ENCODE measurements at regions not wholly inside any gene's neighbourhood (a gene's known extent, or its start where the extent isn't known, plus 50 kb on each side); places are given as distances from the start of the nearest gene placed in this dataset.
A peak's percentile ranks its signal among the peaks of the same experiment; 100 is the strongest.

DNA sequence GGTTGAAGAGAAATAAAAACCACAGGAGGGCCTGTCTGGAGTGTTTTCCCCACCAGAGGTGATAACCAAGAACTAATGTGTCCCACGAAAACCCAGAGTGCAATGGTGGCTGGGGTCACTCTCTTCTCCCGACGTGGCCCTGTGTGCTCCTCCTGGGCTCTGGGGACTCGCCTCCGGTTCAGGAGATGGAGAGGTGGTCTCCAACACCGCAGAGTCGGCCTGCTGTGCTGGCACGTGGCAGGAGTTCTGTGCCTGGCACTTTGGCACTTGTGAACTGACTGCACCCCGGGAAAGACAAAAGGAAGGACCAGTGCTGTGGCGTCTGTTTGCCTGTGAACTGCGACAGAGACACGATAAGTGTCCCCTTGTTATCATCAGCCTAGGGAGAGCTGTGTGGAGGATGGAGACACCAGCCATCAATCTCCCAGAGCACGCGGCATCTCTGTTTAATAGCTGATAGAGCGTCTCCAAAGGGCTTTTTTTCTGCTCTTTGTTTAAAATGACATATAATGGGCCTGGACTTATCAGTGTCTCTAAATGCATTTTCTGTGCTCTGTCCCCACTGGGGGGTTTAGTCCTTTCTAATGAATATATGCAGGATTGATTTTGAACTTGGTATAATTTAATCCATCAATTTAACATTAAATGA, 98.3 kb downstream of the MRPL36 start:
- Histone ChIP-seq H3K27ac (no peak overlapping the region), H3K27me3 (replicated peaks in 1 of 7) (peaks cover 0 to 76% (median 0%) of the 10 kb centered on the region in 7 donors), H3K4me1 (no peaks in the 10 kb centered on the region), H3K36me3 (no peaks in the 10 kb centered on the region), H3K4me3 (no peak overlapping the region), H3K9me3 (no peaks in the 10 kb centered on the region)
- intact Hi-C loops (cut with DNase I; ENCODE audit: low total_unique reads): no loop called here
- no peak for DNase-seq
- WGBS, 5 donors: 74 to 82% (median 81%) methylated on average over 14 to 15 of the region's 15 CpGs
- TF ChIP-seq, protein P1, sequence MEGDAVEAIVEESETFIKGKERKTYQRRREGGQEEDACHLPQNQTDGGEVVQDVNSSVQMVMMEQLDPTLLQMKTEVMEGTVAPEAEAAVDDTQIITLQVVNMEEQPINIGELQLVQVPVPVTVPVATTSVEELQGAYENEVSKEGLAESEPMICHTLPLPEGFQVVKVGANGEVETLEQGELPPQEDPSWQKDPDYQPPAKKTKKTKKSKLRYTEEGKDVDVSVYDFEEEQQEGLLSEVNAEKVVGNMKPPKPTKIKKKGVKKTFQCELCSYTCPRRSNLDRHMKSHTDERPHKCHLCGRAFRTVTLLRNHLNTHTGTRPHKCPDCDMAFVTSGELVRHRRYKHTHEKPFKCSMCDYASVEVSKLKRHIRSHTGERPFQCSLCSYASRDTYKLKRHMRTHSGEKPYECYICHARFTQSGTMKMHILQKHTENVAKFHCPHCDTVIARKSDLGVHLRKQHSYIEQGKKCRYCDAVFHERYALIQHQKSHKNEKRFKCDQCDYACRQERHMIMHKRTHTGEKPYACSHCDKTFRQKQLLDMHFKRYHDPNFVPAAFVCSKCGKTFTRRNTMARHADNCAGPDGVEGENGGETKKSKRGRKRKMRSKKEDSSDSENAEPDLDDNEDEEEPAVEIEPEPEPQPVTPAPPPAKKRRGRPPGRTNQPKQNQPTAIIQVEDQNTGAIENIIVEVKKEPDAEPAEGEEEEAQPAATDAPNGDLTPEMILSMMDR (IDR thresholded peaks at IDR 0.05 in 8 of 11, conservative IDR thresholded peaks at IDR 0.05 in 3 of 11): no peak
- TF ChIP-seq POLR2A (IDR thresholded peaks at IDR 0.05): no peak
- no peak for TF ChIP-seq POLR2AphosphoS5 (IDR thresholded peaks at IDR 0.05)

DNA sequence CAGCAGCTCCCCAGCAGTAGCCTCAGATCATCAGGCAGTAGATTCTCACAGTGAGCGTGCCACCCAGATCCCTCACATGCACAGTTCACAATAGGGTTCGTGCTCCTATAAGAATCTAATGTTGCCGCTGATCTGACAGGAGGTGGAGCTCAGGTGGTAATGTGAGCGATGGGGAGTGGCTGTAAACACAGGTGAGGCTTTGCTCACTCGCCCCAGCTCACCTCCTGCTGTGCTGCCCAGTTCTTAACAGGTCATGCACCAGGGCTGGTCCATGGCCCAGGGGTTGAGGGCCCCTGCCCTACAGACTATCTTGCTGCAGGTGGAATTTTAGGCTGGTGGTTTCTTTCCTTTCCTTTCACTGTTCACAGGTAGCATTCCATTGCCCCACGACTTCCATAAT, 100.2 kb downstream of the MRPL36 start:
- 72 to 85% (median 78%) methylated on average over 6 of the region's 6 CpGs for WGBS, 5 donors
- H3K36me3 ChIP-seq: no peaks in the 10 kb centered on the region
- no peak for DNase-seq
- H3K4me3 ChIP-seq: no peak overlapping the region
- H3K27me3 ChIP-seq (replicated peaks in 1 of 7): peaks cover 0 to 63% (median 0%) of the 10 kb centered on the region in 7 donors
- no peak overlapping the region for H3K27ac ChIP-seq
- no peaks in the 10 kb centered on the region for H3K4me1 ChIP-seq
- intact Hi-C loops (cut with DNase I; ENCODE audit: low total_unique reads): no loop called here
- no peak for TF ChIP-seq POLR2A (IDR thresholded peaks at IDR 0.05)
- TF ChIP-seq, protein P1 (IDR thresholded peaks at IDR 0.05 in 8 of 11, conservative IDR thresholded peaks at IDR 0.05 in 3 of 11): no peak
- no peak for TF ChIP-seq POLR2AphosphoS5 (IDR thresholded peaks at IDR 0.05)
- no peaks in the 10 kb centered on the region for H3K9me3 ChIP-seq

DNA sequence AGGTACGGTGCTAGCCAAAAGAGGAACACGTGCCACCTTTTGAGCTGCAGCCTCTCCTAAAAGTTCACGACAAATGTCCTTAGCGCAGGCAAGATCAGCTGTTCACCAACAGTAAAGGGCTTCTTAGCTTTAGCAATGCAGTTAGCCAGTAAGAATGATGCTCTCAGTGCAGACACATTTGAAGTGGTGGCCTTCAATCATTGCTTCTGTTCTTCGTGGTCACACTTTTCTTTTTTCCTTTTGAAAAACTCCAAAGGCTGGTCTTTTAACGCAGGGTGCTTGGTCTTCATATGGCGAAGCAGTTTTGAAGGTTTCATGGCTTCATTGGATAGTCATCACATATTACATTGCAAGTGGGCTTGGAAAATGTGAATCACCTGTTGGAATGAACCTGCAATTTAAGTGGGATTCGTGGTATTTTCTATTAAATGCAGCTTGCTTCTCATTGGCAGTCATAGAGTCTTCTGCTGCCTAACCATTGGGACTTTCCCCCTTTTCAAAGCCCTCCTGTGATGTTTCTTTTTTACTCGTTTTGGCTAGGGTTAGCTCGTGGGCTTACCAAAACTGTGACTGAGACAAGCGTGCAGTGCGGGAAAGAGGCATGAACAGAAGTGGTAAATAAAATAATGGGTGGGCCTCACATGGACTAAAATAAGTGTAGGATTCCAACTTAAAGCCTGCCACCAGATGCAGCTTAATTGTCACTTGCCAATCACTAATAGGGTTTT, 100.9 kb downstream of the MRPL36 start:
- Histone ChIP-seq H3K4me1 (no peaks in the 10 kb centered on the region), H3K36me3 (no peaks in the 10 kb centered on the region), H3K27ac (no peak overlapping the region), H3K27me3 (replicated peaks in 1 of 7) (peaks cover 0 to 61% (median 0%) of the 10 kb centered on the region in 7 donors), H3K9me3 (no peaks in the 10 kb centered on the region), H3K4me3 (no peak overlapping the region)
- 69 to 74% (median 71%) methylated on average over 12 of the region's 12 CpGs for WGBS, 5 donors
- no peak for DNase-seq
- TF ChIP-seq, protein P1 (IDR thresholded peaks at IDR 0.05 in 8 of 11, conservative IDR thresholded peaks at IDR 0.05 in 3 of 11): no peak
- TF ChIP-seq POLR2AphosphoS5 (IDR thresholded peaks at IDR 0.05): no peak
- TF ChIP-seq POLR2A (IDR thresholded peaks at IDR 0.05): no peak
- intact Hi-C loops (cut with DNase I; ENCODE audit: low total_unique reads): no loop called here

DNA sequence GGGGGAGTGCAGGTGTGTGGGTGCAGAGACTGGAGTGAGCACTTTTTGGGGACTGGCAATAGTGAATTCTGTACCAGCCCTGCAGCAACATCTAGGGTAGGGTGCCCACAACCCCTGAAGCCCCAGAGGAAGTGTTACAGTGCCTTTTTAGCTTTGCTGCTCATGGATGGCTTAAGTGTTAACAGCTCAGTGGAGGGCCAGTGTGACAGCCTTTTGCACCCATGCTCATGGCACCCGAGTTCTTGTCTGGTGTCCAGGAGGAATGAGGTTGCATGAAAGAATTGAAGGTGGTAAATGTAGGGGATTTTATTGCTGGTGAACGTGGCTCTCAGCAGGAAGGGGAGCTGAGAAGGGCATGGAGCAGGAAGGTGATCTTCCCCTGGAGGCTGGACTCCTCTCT, 107.3 kb downstream of the MRPL36 start:
- Histone ChIP-seq H3K4me3 (no peak overlapping the region), H3K9me3 (peaks cover 0 to 20% (median 10%) of the 10 kb centered on the region in 8 donors), H3K36me3 (no peaks in the 10 kb centered on the region), H3K27me3 (replicated peaks in 1 of 7) (peaks cover 0 to 27% (median 0%) of the 10 kb centered on the region in 7 donors), H3K27ac (no peak overlapping the region), H3K4me1 (no peaks in the 10 kb centered on the region)
- intact Hi-C loops (cut with DNase I; ENCODE audit: low total_unique reads): no loop called here
- WGBS, 5 donors: 45 to 65% (median 56%) methylated on average over 2 of the region's 2 CpGs
- no peak for TF ChIP-seq POLR2AphosphoS5 (IDR thresholded peaks at IDR 0.05)
- TF ChIP-seq POLR2A (IDR thresholded peaks at IDR 0.05): no peak
- TF ChIP-seq, protein P1 (IDR thresholded peaks at IDR 0.05 in 8 of 11, conservative IDR thresholded peaks at IDR 0.05 in 3 of 11): no peak
- DNase-seq: peak; percentile 7

All from spleen (tissue), 11 donors.